BJ (cell line): ENCODE measurements at regions not wholly inside any gene's neighbourhood (a gene's known extent, or its start where the extent isn't known, plus 50 kb on each side); places are given as distances from the start of the nearest gene placed in this dataset.

Experiments
- CTCF ChIA-PET: fragments of 350-600 bp; formaldehyde crosslinking; extraction: SDS; loops from one replicate; lab custom pipeline; 2021; ENCODE audit warnings: antibody characterized with exemption, inconsistent platforms; lab: Yijun Ruan, JAX
- POLR2A ChIA-PET: fragments of 300-600 bp; sonication (Branson Sonifier 250); formaldehyde crosslinking; extraction: SDS; loops from one replicate; lab custom pipeline; 2021; ENCODE audit warnings: antibody characterized with exemption; lab: Charles Lee
- DNase-seq: peaks from one replicate; pipeline ENCODE4 v3.0.0-alpha.2; 2011; ENCODE audit warnings: low read depth
- H3K27me3 ChIP-seq: 2 replicates; pipeline ENCODE4 v1.6.0; 2011; ENCODE audit warnings: low read length; ENCODE audit not compliant: control insufficient read depth, insufficient read depth
- H3K36me3 ChIP-seq: 2 replicates; pipeline ENCODE4 v1.5.1; 2011; ENCODE audit warnings: low read length; ENCODE audit not compliant: control insufficient read depth, insufficient read depth
- H3K4me3 ChIP-seq: 2 replicates; pipeline ENCODE4 v1.5.1; 2011; ENCODE audit warnings: low read depth, mild to moderate bottlenecking, control low read depth, low read length
- TF ChIP-seq, protein P1 (sequence below): IDR thresholded peaks from 2 replicates; pipeline ENCODE4 v1.5.1; 2011; ENCODE audit warnings: low read depth, mild to moderate bottlenecking, control low read depth, inconsistent platforms, low read length, moderate library complexity; ENCODE audit not compliant: insufficient read depth

DNA sequence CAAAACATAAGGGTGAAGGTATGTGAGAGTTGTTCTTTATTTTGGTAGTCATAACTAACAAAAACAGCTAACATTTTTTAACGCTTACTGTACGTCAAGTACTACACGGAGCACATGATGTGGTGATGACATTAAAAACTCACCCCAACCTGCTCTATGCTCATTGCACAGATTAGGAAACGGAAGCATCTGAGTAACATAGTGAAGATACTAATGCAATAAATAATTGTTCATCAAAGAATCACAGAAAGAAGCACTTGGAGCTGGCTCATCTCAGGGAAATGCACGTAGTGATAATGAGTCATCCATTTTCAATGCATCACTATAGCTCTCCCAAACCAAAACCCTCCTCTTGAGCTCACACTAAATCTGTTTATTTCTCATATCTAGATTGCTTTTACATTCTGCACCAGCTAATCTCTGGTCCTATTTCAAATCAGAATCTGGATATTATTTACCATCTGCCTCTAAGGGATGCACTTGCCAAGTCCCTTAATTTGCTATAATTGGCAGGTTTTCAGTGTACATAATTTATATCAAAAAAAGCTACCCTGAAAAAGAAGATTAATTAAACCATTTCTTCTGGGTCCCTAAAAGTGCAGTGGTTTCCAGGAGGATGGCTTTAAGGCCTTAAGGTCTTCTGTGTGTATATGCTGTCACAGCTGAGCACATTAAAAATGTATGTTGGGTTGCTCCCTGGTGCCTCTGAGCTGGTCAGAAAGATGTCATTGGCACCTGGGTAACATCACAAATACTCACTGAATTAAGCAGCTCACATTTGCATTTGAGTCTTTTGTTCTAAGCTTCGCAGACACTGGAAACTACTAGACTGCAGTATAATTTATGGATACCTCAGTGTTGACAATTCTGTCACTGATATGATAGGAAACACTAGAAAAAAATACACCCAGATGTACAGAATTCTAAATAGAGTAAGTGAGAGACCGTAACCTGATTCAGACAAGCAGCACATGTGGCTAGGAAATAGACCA lies 677.4 kb upstream of the CITED2 start:
- POLR2A ChIA-PET, result interaction anchor here (0.7 to 2.5 kb wide), 13 partner anchors 8 to 682 kb away, joined by 3 to 18 read pairs (median 5); partner anchors contain the start of gene CITED2
- CTCF ChIA-PET, result interaction anchor here (0.7 to 1.7 kb wide), 15 partner anchors 10 to 1237 kb away, joined by 3 to 7 read pairs (median 3); no protein-coding TSS in a partner anchor
- Histone ChIP-seq H3K36me3 (no peaks in the 10 kb centered on the region), H3K27me3 (no peaks in the 10 kb centered on the region), H3K4me3 (no peak overlapping the region)
- TF ChIP-seq, protein P1, sequence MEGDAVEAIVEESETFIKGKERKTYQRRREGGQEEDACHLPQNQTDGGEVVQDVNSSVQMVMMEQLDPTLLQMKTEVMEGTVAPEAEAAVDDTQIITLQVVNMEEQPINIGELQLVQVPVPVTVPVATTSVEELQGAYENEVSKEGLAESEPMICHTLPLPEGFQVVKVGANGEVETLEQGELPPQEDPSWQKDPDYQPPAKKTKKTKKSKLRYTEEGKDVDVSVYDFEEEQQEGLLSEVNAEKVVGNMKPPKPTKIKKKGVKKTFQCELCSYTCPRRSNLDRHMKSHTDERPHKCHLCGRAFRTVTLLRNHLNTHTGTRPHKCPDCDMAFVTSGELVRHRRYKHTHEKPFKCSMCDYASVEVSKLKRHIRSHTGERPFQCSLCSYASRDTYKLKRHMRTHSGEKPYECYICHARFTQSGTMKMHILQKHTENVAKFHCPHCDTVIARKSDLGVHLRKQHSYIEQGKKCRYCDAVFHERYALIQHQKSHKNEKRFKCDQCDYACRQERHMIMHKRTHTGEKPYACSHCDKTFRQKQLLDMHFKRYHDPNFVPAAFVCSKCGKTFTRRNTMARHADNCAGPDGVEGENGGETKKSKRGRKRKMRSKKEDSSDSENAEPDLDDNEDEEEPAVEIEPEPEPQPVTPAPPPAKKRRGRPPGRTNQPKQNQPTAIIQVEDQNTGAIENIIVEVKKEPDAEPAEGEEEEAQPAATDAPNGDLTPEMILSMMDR, result no peak
- peak; percentile 95 for DNase-seq

DNA sequence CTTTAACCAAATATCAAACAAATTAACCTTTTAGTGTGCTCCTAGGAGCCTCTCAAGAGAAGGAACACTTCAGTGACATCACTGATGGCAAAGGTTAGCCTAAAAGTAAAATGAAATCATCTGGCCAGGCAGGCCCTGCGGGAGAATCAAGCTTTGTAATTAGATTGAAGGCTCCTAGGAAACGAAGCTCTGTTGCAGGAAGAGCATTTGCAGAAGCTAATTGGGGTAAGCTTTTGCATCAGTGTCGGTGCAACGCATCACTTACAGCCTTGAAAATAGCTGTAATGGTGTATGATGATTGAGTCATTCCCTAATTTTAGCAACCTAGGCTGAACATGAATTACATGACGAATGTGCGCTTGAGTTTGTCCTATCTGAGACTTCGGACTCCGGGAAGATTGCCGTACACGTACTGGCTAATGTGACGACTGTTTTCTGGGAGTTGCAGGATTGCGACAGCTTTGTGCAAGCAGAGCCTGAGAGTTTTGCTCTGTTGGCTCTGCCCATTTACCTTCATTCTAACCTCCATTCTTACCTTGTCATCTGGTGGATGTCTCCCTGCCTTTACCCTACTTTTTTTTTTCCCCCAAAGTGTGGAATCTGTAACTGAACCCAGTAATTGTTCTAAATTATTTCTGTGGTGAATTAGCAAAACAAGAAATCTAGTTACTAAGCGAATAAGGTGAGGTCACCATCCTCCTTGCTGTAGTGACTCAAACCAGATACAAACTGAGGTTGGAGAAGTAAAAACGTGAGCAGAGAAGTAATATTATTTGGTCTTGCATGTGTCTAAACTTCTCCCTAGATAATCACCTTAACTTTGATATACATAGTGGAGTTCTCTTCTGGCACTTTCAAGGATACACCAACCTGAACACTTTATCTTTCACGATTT lies 675.9 kb upstream of the CITED2 start:
- CTCF ChIA-PET, result interaction anchor here (0.6 kb wide), 1 partner anchor 31 kb away, joined by 3 read pairs; no protein-coding TSS in a partner anchor
- H3K27me3 ChIP-seq, result no peaks in the 10 kb centered on the region
- no peaks in the 10 kb centered on the region for H3K36me3 ChIP-seq
- POLR2A ChIA-PET, result interaction anchor here (0.9 to 2.4 kb wide), 3 partner anchors 133 to 676 kb away, joined by 4 to 8 read pairs (median 5); partner anchors contain the start of gene CITED2
- DNase-seq, result no peak
- H3K4me3 ChIP-seq, result no peak overlapping the region
- TF ChIP-seq, protein P1, result no peak

DNA sequence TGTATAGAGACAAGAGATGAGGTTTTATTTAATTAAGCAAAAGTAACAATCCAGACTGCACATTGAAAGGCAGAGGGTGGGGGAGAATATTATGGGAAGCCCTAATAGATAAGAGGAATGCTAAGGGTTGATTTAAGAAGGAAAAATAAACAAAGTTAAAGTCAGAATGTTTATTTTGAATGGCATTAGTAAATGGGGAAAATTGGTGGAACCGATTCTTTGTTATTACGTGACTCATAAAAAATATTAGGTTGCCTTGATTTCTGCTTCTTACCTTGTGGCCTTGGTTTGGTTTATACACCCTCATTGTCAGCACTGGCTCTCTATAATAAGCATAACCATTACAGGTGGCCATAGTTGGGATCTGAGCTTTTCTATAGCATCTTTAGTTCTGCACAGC lies 674.8 kb upstream of the CITED2 start:
- DNase-seq, result no peak
- no peaks in the 10 kb centered on the region for H3K27me3 ChIP-seq
- no peak overlapping the region for H3K4me3 ChIP-seq
- H3K36me3 ChIP-seq, result no peaks in the 10 kb centered on the region
- CTCF ChIA-PET, result interaction anchor here (1.0 kb wide), 1 partner anchor 11 kb away, joined by 3 read pairs; no protein-coding TSS in a partner anchor
- POLR2A ChIA-PET, result no interaction called here
- TF ChIP-seq, protein P1, result no peak

DNA sequence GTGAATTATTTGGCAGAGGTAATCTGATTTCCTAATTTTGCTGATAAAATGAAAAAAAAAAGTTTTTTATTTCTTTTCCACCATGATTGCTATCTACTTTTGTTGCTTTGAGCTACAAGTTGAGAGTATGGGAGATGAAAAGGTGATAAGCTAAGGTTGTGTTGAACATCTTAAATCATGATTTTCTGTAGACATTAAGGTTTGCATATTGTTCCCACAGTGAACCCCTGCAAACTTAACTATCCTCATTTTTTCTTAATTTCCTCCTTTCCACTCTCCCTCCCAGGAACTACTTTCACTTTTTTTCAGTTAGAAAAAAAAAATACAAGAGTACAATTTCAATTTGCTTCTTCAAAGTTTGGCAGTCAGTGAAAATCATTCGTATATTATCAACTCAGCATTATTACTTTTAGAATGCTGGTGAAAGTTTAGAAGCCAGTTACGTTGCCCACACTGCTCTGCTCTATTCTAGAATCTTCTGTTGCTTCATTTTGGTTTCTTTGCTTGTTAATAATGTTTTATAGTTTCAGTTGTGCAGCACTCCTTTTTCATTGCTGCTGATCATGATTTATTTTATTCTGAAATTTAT lies 673.8 kb upstream of the CITED2 start:
- Histone ChIP-seq H3K4me3 (no peak overlapping the region), H3K36me3 (no peaks in the 10 kb centered on the region), H3K27me3 (no peaks in the 10 kb centered on the region)
- TF ChIP-seq, protein P1, result no peak
- ChIA-PET CTCF (no interaction called here), POLR2A (interaction anchor here (0.6 kb wide), 1 partner anchor 286 kb away, joined by 6 read pairs; no protein-coding TSS in a partner anchor)
- DNase-seq, result no peak
